GM21515 (cell line): ENCODE measurements at regions not wholly inside any gene's neighbourhood (a gene's known extent, or its start where the extent isn't known, plus 50 kb on each side); places are given as distances from the start of the nearest gene placed in this dataset.
"Not testable (repeated sequence)": the region's sequence is repeated elsewhere in the genome, so short reads cannot be mapped to it uniquely, and the experiment has no call there.

Experiments used
- ATAC-seq: cut with Tn5 transposase; IDR thresholded peaks from one replicate; pipeline ENCODE4 v1.9.1; 2021; ENCODE audit not compliant: unreplicated experiment

GRCh38 chr1:101408212-101409042 is 171.6 kb downstream of the S1PR1 start:
- peak; percentile 20 for ATAC-seq

- no peak for ATAC-seq
These were observed 172.3 kb downstream of the S1PR1 start for GRCh38 chr1:101409102-101409501.

- peak; percentile 34 for ATAC-seq
These were observed 173.4 kb downstream of the S1PR1 start for GRCh38 chr1:101410048-101410878.

GRCh38 chr1:101420406-101420805 is 183.6 kb downstream of the S1PR1 start:
- no peak for ATAC-seq

- ATAC-seq = not testable (repeated sequence)
These were observed 191.3 kb downstream of the S1PR1 start for GRCh38 chr1:101428083-101428482.

- no peak for ATAC-seq
These were observed 191.7 kb downstream of the S1PR1 start for GRCh38 chr1:101428562-101428961.

GRCh38 chr1:101431956-101432510 is 195.2 kb downstream of the S1PR1 start:
- ATAC-seq = no peak

- peak; percentile 58 for ATAC-seq
These were observed 199.2 kb downstream of the S1PR1 start for GRCh38 chr1:101435831-101436511.

- ATAC-seq = no peak
These were observed 201.0 kb downstream of the S1PR1 start for GRCh38 chr1:101437800-101438199.

- peak; percentile 60 for ATAC-seq
These were observed 201.5 kb downstream of the S1PR1 start for GRCh38 chr1:101438359-101438758.

- no peak for ATAC-seq
These were observed 203.7 kb downstream of the S1PR1 start for GRCh38 chr1:101440485-101440884.

GRCh38 chr1:101444381-101444780 is 207.6 kb downstream of the S1PR1 start:
- ATAC-seq = no peak

- no peak for ATAC-seq
These were observed 208.2 kb downstream of the S1PR1 start for GRCh38 chr1:101444873-101445618.

GRCh38 chr1:101448018-101448417 is 211.2 kb downstream of the S1PR1 start:
- ATAC-seq = no peak

- ATAC-seq = not testable (repeated sequence)
These were observed 213.9 kb downstream of the S1PR1 start for GRCh38 chr1:101450691-101451090.

GRCh38 chr1:101451888-101452287 is 215.1 kb downstream of the S1PR1 start:
- peak; percentile 46 for ATAC-seq

GRCh38 chr1:101452825-101453224 is 216.0 kb downstream of the S1PR1 start:
- no peak for ATAC-seq

- peak; percentile 46 for ATAC-seq
These were observed 217.0 kb downstream of the S1PR1 start for GRCh38 chr1:101453844-101454243.

GRCh38 chr1:101455166-101455565 is 218.3 kb downstream of the S1PR1 start:
- ATAC-seq = no peak

- ATAC-seq = no peak
These were observed 223.9 kb downstream of the S1PR1 start for GRCh38 chr1:101460739-101461138.
